Progenitor cell of endocrine pancreas (in vitro differentiated cells): ENCODE measurements at regions not wholly inside any gene's neighbourhood (a gene's known extent, or its start where the extent isn't known, plus 50 kb on each side); places are given as distances from the start of the nearest gene placed in this dataset.

ENCODE experiments used
- DNase-seq: peaks from one replicate; pipeline ENCODE4 v3.0.0; 2021; ENCODE audit warnings: low spot score; ENCODE audit not compliant: unreplicated experiment
- H3K27ac Mint-ChIP-seq: 2 replicates; pipeline ENCODE4 v1.8.0; 2021; ENCODE audit warnings: mild to moderate bottlenecking, moderate library complexity, mixed read lengths
- H3K27me3 Mint-ChIP-seq: 2 replicates; pipeline ENCODE4 v1.8.0; 2021; ENCODE audit warnings: mixed read lengths
- H3K36me3 Mint-ChIP-seq: 2 replicates; pipeline ENCODE4 v1.8.0; 2022; ENCODE audit warnings: mixed read lengths; ENCODE audit not compliant: insufficient read depth
- H3K4me1 Mint-ChIP-seq: 2 replicates; pipeline ENCODE4 v1.8.0; 2021; ENCODE audit warnings: low read depth, mixed read lengths
- H3K4me3 Mint-ChIP-seq: 2 replicates; pipeline ENCODE4 v1.8.0; 2021; ENCODE audit warnings: low read depth, mild to moderate bottlenecking, moderate library complexity, mixed read lengths
- H3K9me3 Mint-ChIP-seq: 2 replicates; pipeline ENCODE4 v1.8.0; 2021; ENCODE audit warnings: low read depth, mixed read lengths
- CTCF ChIP-seq: fragments of 200-600 bp; sonication (generic); IDR thresholded peaks from one replicate; pipeline ENCODE4 v1.5.0; 2021; ENCODE audit warnings: antibody characterized with exemption, mild to moderate bottlenecking; ENCODE audit not compliant: unreplicated experiment

GRCh38 chr2:6789559-6790138, 76.1 kb downstream of the CMPK2 start:
- Mint-ChIP-seq H3K27ac (no peak overlapping the region), H3K4me1 (no peaks in the 10 kb centered on the region), H3K9me3 (no peaks in the 10 kb centered on the region), H3K27me3 (peaks cover 5% of the 10 kb centered on the region), H3K36me3 (no peaks in the 10 kb centered on the region), H3K4me3 (no peak overlapping the region)
- no peak for TF ChIP-seq CTCF
- DNase-seq, result no peak

- DNase-seq, result no peak
- TF ChIP-seq CTCF, result peak; percentile 32
- H3K36me3 Mint-ChIP-seq, result no peaks in the 10 kb centered on the region
- H3K4me3 Mint-ChIP-seq, result no peak overlapping the region
- no peaks in the 10 kb centered on the region for H3K4me1 Mint-ChIP-seq
- H3K9me3 Mint-ChIP-seq, result no peaks in the 10 kb centered on the region
- peaks cover 9% of the 10 kb centered on the region for H3K27me3 Mint-ChIP-seq
- no peak overlapping the region for H3K27ac Mint-ChIP-seq
These were observed 74.0 kb downstream of the CMPK2 start for GRCh38 chr2:6791682-6792081.

GRCh38 chr2:6792883-6793282, 72.8 kb downstream of the CMPK2 start:
- Mint-ChIP-seq H3K4me1 (no peaks in the 10 kb centered on the region), H3K27me3 (peaks cover 9% of the 10 kb centered on the region), H3K36me3 (no peaks in the 10 kb centered on the region), H3K4me3 (no peak overlapping the region), H3K9me3 (no peaks in the 10 kb centered on the region), H3K27ac (no peak overlapping the region)
- no peak for TF ChIP-seq CTCF
- no peak for DNase-seq

- no peak overlapping the region for H3K4me3 Mint-ChIP-seq
- no peaks in the 10 kb centered on the region for H3K4me1 Mint-ChIP-seq
- H3K36me3 Mint-ChIP-seq, result no peaks in the 10 kb centered on the region
- no peak for DNase-seq
- no peak overlapping the region for H3K27ac Mint-ChIP-seq
- TF ChIP-seq CTCF, result no peak
- H3K27me3 Mint-ChIP-seq, result peaks cover 9% of the 10 kb centered on the region
- no peaks in the 10 kb centered on the region for H3K9me3 Mint-ChIP-seq
These were observed 72.3 kb downstream of the CMPK2 start for GRCh38 chr2:6793371-6793770.

- Mint-ChIP-seq H3K27ac (no peak overlapping the region), H3K9me3 (no peaks in the 10 kb centered on the region), H3K4me1 (no peaks in the 10 kb centered on the region), H3K36me3 (no peaks in the 10 kb centered on the region), H3K27me3 (peaks cover 9% of the 10 kb centered on the region), H3K4me3 (no peak overlapping the region)
- no peak for DNase-seq
- TF ChIP-seq CTCF, result no peak
These were observed 71.8 kb downstream of the CMPK2 start for GRCh38 chr2:6793913-6794312.
